Endothelial cell of umbilical vein (primary cell): ENCODE measurements at regions not wholly inside any gene's neighbourhood (a gene's known extent, or its start where the extent isn't known, plus 50 kb on each side); places are given as distances from the start of the nearest gene placed in this dataset.

Experiments used
- BruUV-seq: library from RNA; stranded (reverse); fragments of 400-500 nt; replicated peaks from 2 replicates; lab custom pipeline; 2021; lab: Mats Ljungman, UMichigan
- CTCF ChIA-PET: fragments of 300-600, 350-600 bp; sonication (Branson Sonifier 250); formaldehyde crosslinking; loops from one replicate; lab custom pipeline; 2021; ENCODE audit warnings: antibody characterized with exemption, inconsistent platforms; lab: Charles Lee
- POLR2A ChIA-PET: fragments of 300-600, 350-600 bp; sonication (Branson Sonifier 250); formaldehyde crosslinking; loops from one replicate; lab custom pipeline; 2021; ENCODE audit warnings: antibody characterized with exemption, inconsistent platforms; lab: Charles Lee
- DNase-seq: peaks from one replicate; pipeline ENCODE4 v3.0.0-alpha.2; 2011; ENCODE audit warnings: low read depth, low spot score
- FAIRE-seq: peaks from 2 replicates; lab custom pipeline; 2011; peaks lifted over from hg19 to GRCh38; lab: Jason Lieb, UNC
- H2AFZ ChIP-seq: 2 replicates; pipeline ENCODE4 v1.6.0; 2012; ENCODE audit warnings: low read depth, low read length, control low read depth, inconsistent platforms
- H3K27ac ChIP-seq: 2 replicates; pipeline ENCODE4 v1.5.1; 2011; ENCODE audit warnings: low read depth, mild to moderate bottlenecking, control low read depth, low read length, moderate library complexity; ENCODE audit not compliant: insufficient read depth
- H3K27me3 ChIP-seq, 2 experiments: 2 replicates each; pipeline versions ENCODE4 v1.6.0 to v1.6.1; 2011; ENCODE audit warnings: low read length in 2 of 2, mixed read lengths in 1 of 2; ENCODE audit not compliant: control insufficient read depth in 2 of 2, insufficient read depth in 2 of 2
- H3K36me3 ChIP-seq, 2 experiments: 2 replicates in 1 of 2; 3 replicates in 1 of 2; pipeline ENCODE4 v1.5.1; 2011; ENCODE audit warnings: low read length in 2 of 2, mild to moderate bottlenecking in 1 of 2, moderate library complexity in 1 of 2; ENCODE audit not compliant: control insufficient read depth in 2 of 2, insufficient read depth in 2 of 2; ENCODE audit errors: extremely low read depth in 1 of 2
- H3K4me1 ChIP-seq: 3 replicates; pipeline ENCODE4 v1.5.1; 2011; ENCODE audit warnings: mild to moderate bottlenecking, low read length; ENCODE audit not compliant: control insufficient read depth, insufficient read depth; ENCODE audit errors: extremely low read depth
- H3K4me2 ChIP-seq: 2 replicates; pipeline ENCODE4 v1.6.1; 2011; ENCODE audit warnings: low read length, control low read depth, mixed read lengths; ENCODE audit not compliant: insufficient read depth
- H3K4me3 ChIP-seq, 3 experiments: fragments of 200-600 bp in 1 of 3; sonication (generic), shearing (Covaris generic) in 1 of 3; replicated peaks in 1 of 3; 2 replicates each; pipeline ENCODE4 v1.5.1; 2011 to 2016; ENCODE audit warnings: control low read depth in 3 of 3, low read length in 3 of 3, mild to moderate bottlenecking in 2 of 3, inconsistent platforms in 1 of 3, low read depth in 1 of 3, moderate library complexity in 1 of 3; ENCODE audit not compliant: insufficient read depth in 1 of 3
- H3K79me2 ChIP-seq: 2 replicates; pipeline ENCODE4 v1.6.0; 2012; ENCODE audit warnings: low read length, inconsistent platforms; ENCODE audit not compliant: control insufficient read depth, insufficient read depth
- H3K9ac ChIP-seq: replicated peaks from 2 replicates; pipeline ENCODE3; 2011; ENCODE audit warnings: low read length, control low read depth; ENCODE audit not compliant: insufficient read depth; ENCODE audit errors: extremely low read depth
- H3K9me1 ChIP-seq: replicated peaks from 3 replicates; pipeline ENCODE4 v1.6.0; 2011; ENCODE audit warnings: mild to moderate bottlenecking, low read length; ENCODE audit not compliant: control insufficient read depth, insufficient read depth; ENCODE audit errors: extremely low read depth
- H3K9me3 ChIP-seq: replicated peaks from 2 replicates; pipeline ENCODE4 v1.5.1; 2012; ENCODE audit warnings: low read length, inconsistent platforms; ENCODE audit not compliant: control insufficient read depth, insufficient read depth
- H4K20me1 ChIP-seq: replicated peaks from 2 replicates; pipeline ENCODE3; 2011; ENCODE audit warnings: mild to moderate bottlenecking, low read length; ENCODE audit not compliant: control insufficient read depth, insufficient read depth; ENCODE audit errors: extremely low read depth
- EZH2 ChIP-seq: IDR thresholded peaks from 2 replicates; pipeline ENCODE4 v1.6.1; 2012; ENCODE audit warnings: borderline replicate concordance, low read depth, mild to moderate bottlenecking, moderate library complexity, low read length, inconsistent platforms; ENCODE audit not compliant: severe bottlenecking
- FOS ChIP-seq: IDR thresholded peaks from 2 replicates; pipeline ENCODE4 v1.6.1; 2011; ENCODE audit warnings: mild to moderate bottlenecking, low read length, moderate library complexity, borderline replicate concordance; ENCODE audit not compliant: insufficient read depth
- GATA2 ChIP-seq: IDR thresholded peaks from 2 replicates; pipeline ENCODE4 v1.7.0; 2011; ENCODE audit warnings: low read depth, mild to moderate bottlenecking, moderate library complexity, mixed read lengths, low read length; ENCODE audit not compliant: insufficient read length, insufficient read depth
- JUN ChIP-seq: IDR thresholded peaks from 2 replicates; pipeline ENCODE4 v1.6.1; 2011; ENCODE audit warnings: borderline replicate concordance, low read depth; ENCODE audit not compliant: insufficient read length, insufficient read depth
- MYC ChIP-seq: IDR thresholded peaks from one replicate; pipeline ENCODE4 v1.6.1; 2011; ENCODE audit warnings: mild to moderate bottlenecking, low read depth, low read length
- POLR2A ChIP-seq: IDR thresholded peaks from 2 replicates; pipeline ENCODE4 v1.6.1; 2012; ENCODE audit warnings: low read depth, mild to moderate bottlenecking, control low read depth, low read length
- POLR2AphosphoS5 ChIP-seq: IDR thresholded peaks from 2 replicates; pipeline ENCODE4 v1.6.1; 2012; ENCODE audit warnings: low read depth, mild to moderate bottlenecking, control low read depth, low read length, moderate library complexity; ENCODE audit not compliant: insufficient read depth
- dilution Hi-C: fragments of 300-500 bp; cut with MboI; formaldehyde crosslinking; loops from one replicate; pipeline ENCODE4 v1.15.0; 2019; ENCODE audit warnings: low sequenced_read_pairs; ENCODE audit not compliant: extremely low pct_ligation_motif_present
- intact Hi-C: fragments of 100-400 bp; cut with micrococcal nuclease; formaldehyde crosslinking; loops from one replicate; pipeline ENCODE4 v1.10.0; 2022
- TF ChIP-seq, protein P1 (sequence below), 2 donors: IDR thresholded peaks; 1 replicate in 1 of 2; 2 replicates in 1 of 2; pipeline ENCODE4 v1.5.1; 2011; ENCODE audit warnings: low read length in 2 of 2, mild to moderate bottlenecking in 2 of 2, moderate library complexity in 2 of 2, control low read depth in 1 of 2, inconsistent platforms in 1 of 2, low read depth in 1 of 2; ENCODE audit not compliant: insufficient read depth in 1 of 2; ENCODE audit errors: extremely low read depth in 1 of 2
- TF ChIP-seq, protein P2 (sequence below): IDR thresholded peaks from 2 replicates; pipeline ENCODE4 v1.6.1; 2011; ENCODE audit not compliant: insufficient read depth, insufficient read length

DNA sequence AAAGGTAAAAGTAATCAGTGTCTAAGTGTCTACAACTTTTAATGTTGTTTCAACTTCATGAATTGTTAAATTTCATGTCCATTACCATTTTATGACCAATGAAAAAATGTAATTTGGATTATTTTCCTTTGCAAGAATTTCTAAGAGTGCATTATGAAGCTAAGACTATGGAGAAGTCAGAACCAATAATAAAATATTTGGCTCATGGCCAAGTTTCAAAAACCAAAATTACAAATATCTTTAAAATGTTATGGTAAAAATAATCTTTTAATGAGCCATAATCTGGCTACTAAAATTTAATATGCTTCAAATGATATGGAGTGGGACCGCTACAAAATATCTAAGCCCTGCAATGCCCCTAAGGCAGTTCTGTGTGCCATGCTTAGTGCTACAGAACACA lies 294.1 kb upstream of the SMIM30 start:
- H3K36me3 ChIP-seq, result no peaks in the 10 kb centered on the region
- H3K27ac ChIP-seq, result no peak overlapping the region
- dilution Hi-C loops, result no loop called here
- no peaks in the 10 kb centered on the region for H3K27me3 ChIP-seq
- H2AFZ ChIP-seq, result no peak overlapping the region
- H3K4me3 ChIP-seq, result no peak overlapping the region
- no peak for TF ChIP-seq EZH2
- no peak for TF ChIP-seq POLR2AphosphoS5
- TF ChIP-seq MYC, result no peak
- TF ChIP-seq JUN, result no peak
- no peak for TF ChIP-seq GATA2
- TF ChIP-seq FOS, result no peak
- TF ChIP-seq, protein P1, sequence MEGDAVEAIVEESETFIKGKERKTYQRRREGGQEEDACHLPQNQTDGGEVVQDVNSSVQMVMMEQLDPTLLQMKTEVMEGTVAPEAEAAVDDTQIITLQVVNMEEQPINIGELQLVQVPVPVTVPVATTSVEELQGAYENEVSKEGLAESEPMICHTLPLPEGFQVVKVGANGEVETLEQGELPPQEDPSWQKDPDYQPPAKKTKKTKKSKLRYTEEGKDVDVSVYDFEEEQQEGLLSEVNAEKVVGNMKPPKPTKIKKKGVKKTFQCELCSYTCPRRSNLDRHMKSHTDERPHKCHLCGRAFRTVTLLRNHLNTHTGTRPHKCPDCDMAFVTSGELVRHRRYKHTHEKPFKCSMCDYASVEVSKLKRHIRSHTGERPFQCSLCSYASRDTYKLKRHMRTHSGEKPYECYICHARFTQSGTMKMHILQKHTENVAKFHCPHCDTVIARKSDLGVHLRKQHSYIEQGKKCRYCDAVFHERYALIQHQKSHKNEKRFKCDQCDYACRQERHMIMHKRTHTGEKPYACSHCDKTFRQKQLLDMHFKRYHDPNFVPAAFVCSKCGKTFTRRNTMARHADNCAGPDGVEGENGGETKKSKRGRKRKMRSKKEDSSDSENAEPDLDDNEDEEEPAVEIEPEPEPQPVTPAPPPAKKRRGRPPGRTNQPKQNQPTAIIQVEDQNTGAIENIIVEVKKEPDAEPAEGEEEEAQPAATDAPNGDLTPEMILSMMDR (IDR thresholded peaks at IDR 0.05; ENCODE audit: extremely low read depth in 1 of 2, insufficient read depth in 1 of 2, low read depth in 1 of 2, low read length in 2 of 2), result no peak
- TF ChIP-seq, protein P2, sequence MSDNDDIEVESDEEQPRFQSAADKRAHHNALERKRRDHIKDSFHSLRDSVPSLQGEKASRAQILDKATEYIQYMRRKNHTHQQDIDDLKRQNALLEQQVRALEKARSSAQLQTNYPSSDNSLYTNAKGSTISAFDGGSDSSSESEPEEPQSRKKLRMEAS, result no peak
- no peak for TF ChIP-seq POLR2A
- no peaks in the 10 kb centered on the region for H3K9me1 ChIP-seq
- H3K9ac ChIP-seq, result no peak overlapping the region
- ChIA-PET CTCF (no interaction called here), POLR2A (no interaction called here)
- no TSS peak for BruUV-seq
- no peaks in the 10 kb centered on the region for H3K9me3 ChIP-seq
- H4K20me1 ChIP-seq, result no peaks in the 10 kb centered on the region
- DNase-seq (no peak), FAIRE-seq (no peak)
- H3K4me1 ChIP-seq, result no peaks in the 10 kb centered on the region
- intact Hi-C loops, result no loop called here
- H3K79me2 ChIP-seq, result no peaks in the 10 kb centered on the region
- H3K4me2 ChIP-seq, result no peak overlapping the region
